ENCODE measurements at regions not wholly inside any gene's neighbourhood (a gene's known extent, or its start where the extent isn't known, plus 50 kb on each side); places are given as distances from the start of the nearest gene placed in this dataset.

GRCh38 chr4:124526769-124527168, 185.8 kb downstream of the ANKRD50 start:
- no peaks in the 10 kb centered on the region for H3K9me3 ChIP-seq (ENCODE audit: low read length)

DNA sequence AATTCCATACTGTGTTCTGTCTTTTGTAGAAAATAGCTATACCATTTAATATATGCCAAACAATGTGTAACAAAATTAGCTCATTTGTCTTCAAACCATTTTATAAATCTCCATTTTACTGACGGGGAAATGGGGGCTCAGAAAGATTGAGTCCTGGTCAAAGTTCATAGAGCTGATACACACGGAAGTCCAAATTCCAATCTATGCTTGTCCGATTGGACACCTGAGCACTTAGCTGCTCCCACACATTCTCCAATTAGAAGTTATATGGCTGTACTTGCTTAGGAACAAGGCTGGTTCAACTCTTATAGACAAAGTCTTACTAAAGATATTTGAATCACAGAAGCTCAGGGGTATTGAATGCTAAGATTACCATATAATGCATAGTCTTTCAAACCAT, 185.2 kb downstream of the ANKRD50 start:
- Histone ChIP-seq H3K9me3 (ENCODE audit: low read length) (no peaks in the 10 kb centered on the region), H3K27ac (ENCODE audit: low read depth, low read length, poor library complexity, severe bottlenecking) (no peak overlapping the region), H3K4me2 (ENCODE audit: low read length) (no peak overlapping the region), H3K4me1 (ENCODE audit: insufficient read depth, low read length, poor library complexity, severe bottlenecking) (no peaks in the 10 kb centered on the region), H4K20me1 (ENCODE audit: insufficient read depth, low read length) (no peaks in the 10 kb centered on the region), H3K36me3 (ENCODE audit: insufficient read depth, low read length) (no peaks in the 10 kb centered on the region), H3K4me3 (ENCODE audit: low read depth, low read length, poor library complexity, severe bottlenecking) (no peak overlapping the region), H2AFZ (ENCODE audit: low read length) (no peak overlapping the region), H3K9me2 (ENCODE audit: insufficient read depth, low read length) (no peaks in the 10 kb centered on the region), H3K79me2 (ENCODE audit: insufficient read depth, low read depth, low read length) (no peaks in the 10 kb centered on the region)
- intact Hi-C loops (cut with micrococcal nuclease; ENCODE audit: unreplicated experiment), result no loop called here
- POLR2A ChIA-PET, result interaction anchor here (0.6 kb wide), 1 partner anchor 45 kb away, joined by 4 read pairs; no protein-coding TSS in a partner anchor
- DNase-seq (ENCODE audit: low spot score), result no peak
- no TSS peak for BruUV-seq (replicated peaks)
- TF ChIP-seq CTCF (conservative IDR thresholded peaks at IDR 0.05; ENCODE audit: low read length) (no peak), EZH2phosphoT487 (IDR thresholded peaks at IDR 0.05; ENCODE audit: borderline replicate concordance, low read depth, low read length) (no peak)
- CTCF ChIA-PET (ENCODE audit: unreplicated experiment), result no interaction called here

More at GRCh38 chr4:124526769-124527168, 185.8 kb downstream of the ANKRD50 start:
- DNase-seq (ENCODE audit: low spot score), result no peak
- no TSS peak for BruUV-seq (replicated peaks)
- no peaks in the 10 kb centered on the region for H3K9me2 ChIP-seq (ENCODE audit: insufficient read depth, low read length)
- H3K79me2 ChIP-seq (ENCODE audit: insufficient read depth, low read depth, low read length), result no peaks in the 10 kb centered on the region
- POLR2A ChIA-PET, result no interaction called here
- no peaks in the 10 kb centered on the region for H3K4me1 ChIP-seq (ENCODE audit: insufficient read depth, low read length, poor library complexity, severe bottlenecking)
- no peak overlapping the region for H3K27ac ChIP-seq (ENCODE audit: low read depth, low read length, poor library complexity, severe bottlenecking)
- no peaks in the 10 kb centered on the region for H3K36me3 ChIP-seq (ENCODE audit: insufficient read depth, low read length)
- no peaks in the 10 kb centered on the region for H4K20me1 ChIP-seq (ENCODE audit: insufficient read depth, low read length)
- CTCF ChIA-PET (ENCODE audit: unreplicated experiment), result no interaction called here
- TF ChIP-seq CTCF (conservative IDR thresholded peaks at IDR 0.05; ENCODE audit: low read length), result no peak
- TF ChIP-seq EZH2phosphoT487 (IDR thresholded peaks at IDR 0.05; ENCODE audit: borderline replicate concordance, low read depth, low read length), result no peak
- H3K4me3 ChIP-seq (ENCODE audit: low read depth, low read length, poor library complexity, severe bottlenecking), result no peak overlapping the region
- intact Hi-C loops (cut with micrococcal nuclease; ENCODE audit: unreplicated experiment), result no loop called here
- H2AFZ ChIP-seq (ENCODE audit: low read length), result no peak overlapping the region
- no peak overlapping the region for H3K4me2 ChIP-seq (ENCODE audit: low read length)

DNA sequence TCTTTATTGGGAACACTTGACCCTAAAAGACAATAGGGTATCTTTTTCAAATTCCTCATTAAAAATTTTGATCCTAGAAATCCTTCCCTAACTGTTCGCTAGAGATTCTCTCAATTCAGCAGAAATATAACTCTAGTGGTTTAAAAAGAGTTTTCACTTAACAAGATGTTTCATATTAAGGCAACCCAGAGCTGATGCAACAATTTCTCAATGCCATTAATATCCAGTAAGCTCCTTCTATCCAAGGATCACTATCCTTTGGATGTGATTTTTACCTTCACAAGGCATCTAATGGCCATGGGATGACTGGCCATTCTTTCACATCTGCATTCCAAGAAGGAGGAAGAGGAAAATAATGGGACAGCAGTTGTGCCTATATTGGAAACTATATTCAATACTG, 183.4 kb downstream of the ANKRD50 start:
- ChIA-PET POLR2A (interaction anchor here (0.5 kb wide), 1 partner anchor 71 kb away, joined by 3 read pairs; no protein-coding TSS in a partner anchor), CTCF (ENCODE audit: unreplicated experiment) (no interaction called here)

More for the DNA sequence above, 183.4 kb downstream of the ANKRD50 start:
- Histone ChIP-seq H3K4me3 (ENCODE audit: low read depth, low read length, poor library complexity, severe bottlenecking) (no peak overlapping the region), H3K4me2 (ENCODE audit: low read length) (no peak overlapping the region), H3K9me2 (ENCODE audit: insufficient read depth, low read length) (no peaks in the 10 kb centered on the region), H4K20me1 (ENCODE audit: insufficient read depth, low read length) (no peaks in the 10 kb centered on the region), H3K79me2 (ENCODE audit: insufficient read depth, low read depth, low read length) (no peaks in the 10 kb centered on the region), H3K9me3 (ENCODE audit: low read length) (no peaks in the 10 kb centered on the region), H2AFZ (ENCODE audit: low read length) (no peak overlapping the region), H3K4me1 (ENCODE audit: insufficient read depth, low read length, poor library complexity, severe bottlenecking) (no peaks in the 10 kb centered on the region), H3K27ac (ENCODE audit: low read depth, low read length, poor library complexity, severe bottlenecking) (no peak overlapping the region), H3K36me3 (ENCODE audit: insufficient read depth, low read length) (no peaks in the 10 kb centered on the region)
- no peak for DNase-seq (ENCODE audit: low spot score)
- TF ChIP-seq CTCF (conservative IDR thresholded peaks at IDR 0.05; ENCODE audit: low read length), result no peak
- no peak for TF ChIP-seq EZH2phosphoT487 (IDR thresholded peaks at IDR 0.05; ENCODE audit: borderline replicate concordance, low read depth, low read length)
- no TSS peak for BruUV-seq (replicated peaks)
- intact Hi-C loops (cut with micrococcal nuclease; ENCODE audit: unreplicated experiment), result no loop called here

Data from OCI-LY7 (cell line).